ENCODE measurements at regions not wholly inside any gene's neighbourhood (a gene's known extent, or its start where the extent isn't known, plus 50 kb on each side); places are given as distances from the start of the nearest gene placed in this dataset.

- TF ChIP-seq, protein P1, sequence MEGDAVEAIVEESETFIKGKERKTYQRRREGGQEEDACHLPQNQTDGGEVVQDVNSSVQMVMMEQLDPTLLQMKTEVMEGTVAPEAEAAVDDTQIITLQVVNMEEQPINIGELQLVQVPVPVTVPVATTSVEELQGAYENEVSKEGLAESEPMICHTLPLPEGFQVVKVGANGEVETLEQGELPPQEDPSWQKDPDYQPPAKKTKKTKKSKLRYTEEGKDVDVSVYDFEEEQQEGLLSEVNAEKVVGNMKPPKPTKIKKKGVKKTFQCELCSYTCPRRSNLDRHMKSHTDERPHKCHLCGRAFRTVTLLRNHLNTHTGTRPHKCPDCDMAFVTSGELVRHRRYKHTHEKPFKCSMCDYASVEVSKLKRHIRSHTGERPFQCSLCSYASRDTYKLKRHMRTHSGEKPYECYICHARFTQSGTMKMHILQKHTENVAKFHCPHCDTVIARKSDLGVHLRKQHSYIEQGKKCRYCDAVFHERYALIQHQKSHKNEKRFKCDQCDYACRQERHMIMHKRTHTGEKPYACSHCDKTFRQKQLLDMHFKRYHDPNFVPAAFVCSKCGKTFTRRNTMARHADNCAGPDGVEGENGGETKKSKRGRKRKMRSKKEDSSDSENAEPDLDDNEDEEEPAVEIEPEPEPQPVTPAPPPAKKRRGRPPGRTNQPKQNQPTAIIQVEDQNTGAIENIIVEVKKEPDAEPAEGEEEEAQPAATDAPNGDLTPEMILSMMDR (IDR thresholded peaks at IDR 0.05; ENCODE audit: low read depth, low read length): no peak
- TF ChIP-seq EZH2phosphoT487 (IDR thresholded peaks at IDR 0.05; ENCODE audit: low read depth): no peak
Measured at GRCh38 chr9:87805259-87805658, 77.4 kb upstream of the SPATA31E1 start.
